Karpas-422 (cell line): ENCODE measurements at regions not wholly inside any gene's neighbourhood (a gene's known extent, or its start where the extent isn't known, plus 50 kb on each side); places are given as distances from the start of the nearest gene placed in this dataset.
A peak's percentile ranks its signal among the peaks of the same experiment; 100 is the strongest.
"Not testable (repeated sequence)": the region's sequence is repeated elsewhere in the genome, so short reads cannot be mapped to it uniquely, and the experiment has no call there.

ENCODE experiments used
- DNase-seq: peaks from one replicate; pipeline ENCODE4 v3.0.0-alpha.2; 2015
- H2AFZ ChIP-seq: fragments of 200-600 bp; sonication (generic); 2 replicates; pipeline ENCODE4 v1.6.1; 2014; ENCODE audit warnings: antibody characterized with exemption, low read length, mixed read lengths
- H3K27ac ChIP-seq: fragments of 200-600 bp; sonication (generic); 2 replicates; pipeline ENCODE4 v1.5.1; 2014; ENCODE audit warnings: mild to moderate bottlenecking, low read length, moderate library complexity
- H3K27me3 ChIP-seq: fragments of 200-600 bp; sonication (generic); 2 replicates; pipeline ENCODE4 v1.6.1; 2014; ENCODE audit warnings: low read length, mixed read lengths
- H3K36me3 ChIP-seq: fragments of 200-600 bp; sonication (generic); 2 replicates; pipeline ENCODE4 v1.6.1; 2014; ENCODE audit warnings: low read length, mixed read lengths; ENCODE audit not compliant: insufficient read depth
- H3K4me1 ChIP-seq: fragments of 200-600 bp; sonication (generic); 2 replicates; pipeline ENCODE4 v1.6.1; 2014; ENCODE audit warnings: mild to moderate bottlenecking, low read length, mixed read lengths
- H3K4me2 ChIP-seq: fragments of 200-600 bp; sonication (generic); 2 replicates; pipeline ENCODE4 v1.6.1; 2014; ENCODE audit warnings: low read length, low read depth, mild to moderate bottlenecking; ENCODE audit not compliant: poor library complexity, severe bottlenecking
- H3K4me3 ChIP-seq: fragments of 200-600 bp; sonication (generic); 2 replicates; pipeline ENCODE4 v1.5.1; 2014; ENCODE audit warnings: mild to moderate bottlenecking, antibody characterized with exemption, low read length, mixed read lengths
- H3K79me2 ChIP-seq: fragments of 200-600 bp; sonication (generic); 2 replicates; pipeline ENCODE4 v1.6.1; 2014; ENCODE audit warnings: mild to moderate bottlenecking, low read length, mixed read lengths
- H3K9ac ChIP-seq: fragments of 200-600 bp; sonication (generic); 2 replicates; pipeline ENCODE4 v1.6.0; 2014; ENCODE audit warnings: low read length
- H3K9me2 ChIP-seq: fragments of 200-600 bp; sonication (generic), shearing (Covaris generic); replicated peaks from 2 replicates; pipeline ENCODE4 v1.6.0; 2014; ENCODE audit warnings: mild to moderate bottlenecking, low read length, moderate library complexity; ENCODE audit not compliant: insufficient read depth
- H3K9me3 ChIP-seq: fragments of 300-700, 200-600 bp; sonication (generic); 2 replicates; pipeline ENCODE4 v1.6.1; 2014; ENCODE audit warnings: low read length, mixed read lengths
- H4K20me1 ChIP-seq: fragments of 200-600 bp; sonication (generic); 2 replicates; pipeline ENCODE4 v1.6.1; 2014; ENCODE audit warnings: mild to moderate bottlenecking, antibody characterized with exemption, low read length, low read depth; ENCODE audit not compliant: insufficient read depth

- not testable (repeated sequence) for H3K4me2 ChIP-seq, H3K4me1 ChIP-seq, H3K27me3 ChIP-seq, H3K27ac ChIP-seq, H3K79me2 ChIP-seq, H2AFZ ChIP-seq, H4K20me1 ChIP-seq, H3K36me3 ChIP-seq, H3K9me2 ChIP-seq, H3K9ac ChIP-seq, H3K4me3 ChIP-seq
- peaks cover 27% of the 10 kb centered on the region for H3K9me3 ChIP-seq
- peak; percentile 21 for DNase-seq
These were observed 202.5 kb downstream of the POTEM start for GRCh38 chr14:19169561-19170362.

GRCh38 chr14:19172745-19173144 lies 205.5 kb downstream of the POTEM start:
- not testable (repeated sequence) for H3K9me2 ChIP-seq, H3K27ac ChIP-seq, H3K27me3 ChIP-seq, H3K4me2 ChIP-seq, H3K4me3 ChIP-seq, H3K9ac ChIP-seq, H2AFZ ChIP-seq, H3K79me2 ChIP-seq, H3K4me1 ChIP-seq, H4K20me1 ChIP-seq, H3K36me3 ChIP-seq
- DNase-seq: peak; percentile 27
- peaks cover 23% of the 10 kb centered on the region for H3K9me3 ChIP-seq

GRCh38 chr14:19173188-19173587 lies 206.0 kb downstream of the POTEM start:
- H3K4me3 ChIP-seq, H3K27me3 ChIP-seq, H3K27ac ChIP-seq, H3K9ac ChIP-seq, H3K4me2 ChIP-seq, H2AFZ ChIP-seq, H3K79me2 ChIP-seq, H3K9me2 ChIP-seq, H3K4me1 ChIP-seq, H3K36me3 ChIP-seq, H4K20me1 ChIP-seq: not testable (repeated sequence)
- peaks cover 19% of the 10 kb centered on the region for H3K9me3 ChIP-seq
- peak; percentile 39 for DNase-seq

- not testable (repeated sequence) for H2AFZ ChIP-seq, H3K36me3 ChIP-seq, H3K4me2 ChIP-seq, H3K27me3 ChIP-seq, DNase-seq, H3K9me2 ChIP-seq, H4K20me1 ChIP-seq, H3K4me1 ChIP-seq, H3K9me3 ChIP-seq, H3K79me2 ChIP-seq, H3K27ac ChIP-seq, H3K9ac ChIP-seq, H3K4me3 ChIP-seq
These were observed 210.2 kb downstream of the POTEM start for GRCh38 chr14:19177435-19177834.

- H3K4me1 ChIP-seq, H3K79me2 ChIP-seq: not testable (repeated sequence)
- DNase-seq: peak; percentile 16
These were observed 213.1 kb downstream of the POTEM start for GRCh38 chr14:19180297-19180696.

GRCh38 chr14:19180881-19181280 lies 213.6 kb downstream of the POTEM start:
- H3K9me3 ChIP-seq, H3K4me2 ChIP-seq, H3K9me2 ChIP-seq, H3K36me3 ChIP-seq, H3K4me3 ChIP-seq, H2AFZ ChIP-seq, H3K27me3 ChIP-seq, H3K4me1 ChIP-seq, H4K20me1 ChIP-seq, H3K79me2 ChIP-seq, H3K27ac ChIP-seq, H3K9ac ChIP-seq: not testable (repeated sequence)
- peak; percentile 20 for DNase-seq

More at GRCh38 chr14:19180297-19180696, 213.1 kb downstream of the POTEM start:
- H2AFZ ChIP-seq, H3K4me2 ChIP-seq, H3K9me3 ChIP-seq, H3K36me3 ChIP-seq, H3K27ac ChIP-seq, H3K27me3 ChIP-seq, H3K9me2 ChIP-seq, H4K20me1 ChIP-seq, H3K9ac ChIP-seq, H3K4me3 ChIP-seq: not testable (repeated sequence)

GRCh38 chr14:19195146-19195545 lies 227.9 kb downstream of the POTEM start:
- not testable (repeated sequence) for H3K79me2 ChIP-seq, H3K36me3 ChIP-seq, H2AFZ ChIP-seq, H3K27ac ChIP-seq, H3K4me1 ChIP-seq, H3K4me2 ChIP-seq, H3K9ac ChIP-seq, H4K20me1 ChIP-seq, H3K27me3 ChIP-seq, H3K9me2 ChIP-seq, H3K9me3 ChIP-seq, H3K4me3 ChIP-seq
- DNase-seq: peak; percentile 35

GRCh38 chr14:19197488-19198234 lies 230.4 kb downstream of the POTEM start:
- H3K36me3 ChIP-seq: not testable (repeated sequence)

More at GRCh38 chr14:19197488-19198234, 230.4 kb downstream of the POTEM start:
- H3K4me3 ChIP-seq, H3K4me2 ChIP-seq, H3K27me3 ChIP-seq, H3K79me2 ChIP-seq, H3K9me3 ChIP-seq, DNase-seq, H4K20me1 ChIP-seq, H3K9me2 ChIP-seq, H3K27ac ChIP-seq, H3K9ac ChIP-seq, H3K4me1 ChIP-seq, H2AFZ ChIP-seq: not testable (repeated sequence)
